PC-3 (cell line): ENCODE measurements at regions not wholly inside any gene's neighbourhood (a gene's known extent, or its start where the extent isn't known, plus 50 kb on each side); places are given as distances from the start of the nearest gene placed in this dataset.

ENCODE experiments used
- EZH2 ChIP-seq: fragments of 300-600 bp; sonication (generic); IDR thresholded peaks from one replicate; pipeline ENCODE4 v1.6.1; 2017; ENCODE audit warnings: antibody characterized with exemption, mild to moderate bottlenecking, low read length; ENCODE audit not compliant: unreplicated experiment
- EZH2phosphoT487 ChIP-seq: fragments of 300-600 bp; sonication (generic); IDR thresholded peaks from 2 replicates; pipeline ENCODE4 v1.6.1; 2018; ENCODE audit warnings: mild to moderate bottlenecking, antibody characterized with exemption, low read length, borderline replicate concordance
- TF ChIP-seq, protein P1 (sequence below): fragments of 300-600 bp; sonication (generic); conservative IDR thresholded peaks from 2 replicates; pipeline ENCODE4 v1.5.1; 2017; ENCODE audit warnings: antibody characterized with exemption, low read depth, mild to moderate bottlenecking, low read length

- TF ChIP-seq, protein P1, sequence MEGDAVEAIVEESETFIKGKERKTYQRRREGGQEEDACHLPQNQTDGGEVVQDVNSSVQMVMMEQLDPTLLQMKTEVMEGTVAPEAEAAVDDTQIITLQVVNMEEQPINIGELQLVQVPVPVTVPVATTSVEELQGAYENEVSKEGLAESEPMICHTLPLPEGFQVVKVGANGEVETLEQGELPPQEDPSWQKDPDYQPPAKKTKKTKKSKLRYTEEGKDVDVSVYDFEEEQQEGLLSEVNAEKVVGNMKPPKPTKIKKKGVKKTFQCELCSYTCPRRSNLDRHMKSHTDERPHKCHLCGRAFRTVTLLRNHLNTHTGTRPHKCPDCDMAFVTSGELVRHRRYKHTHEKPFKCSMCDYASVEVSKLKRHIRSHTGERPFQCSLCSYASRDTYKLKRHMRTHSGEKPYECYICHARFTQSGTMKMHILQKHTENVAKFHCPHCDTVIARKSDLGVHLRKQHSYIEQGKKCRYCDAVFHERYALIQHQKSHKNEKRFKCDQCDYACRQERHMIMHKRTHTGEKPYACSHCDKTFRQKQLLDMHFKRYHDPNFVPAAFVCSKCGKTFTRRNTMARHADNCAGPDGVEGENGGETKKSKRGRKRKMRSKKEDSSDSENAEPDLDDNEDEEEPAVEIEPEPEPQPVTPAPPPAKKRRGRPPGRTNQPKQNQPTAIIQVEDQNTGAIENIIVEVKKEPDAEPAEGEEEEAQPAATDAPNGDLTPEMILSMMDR, result no peak
- TF ChIP-seq EZH2 (no peak), EZH2phosphoT487 (no peak)
Observed at GRCh38 chr7:89966067-89966664, 188.1 kb upstream of the STEAP1 start.
